CD4-positive, alpha-beta T cell treated with Interleukin-6 for 4 hours (primary cell): ENCODE measurements at regions not wholly inside any gene's neighbourhood (a gene's known extent, or its start where the extent isn't known, plus 50 kb on each side); places are given as distances from the start of the nearest gene placed in this dataset.
"Not testable (repeated sequence)": the region's sequence is repeated elsewhere in the genome, so short reads cannot be mapped to it uniquely, and the experiment has no call there.

Source experiments
- DNase-seq: peaks from one replicate; pipeline ENCODE4 v3.0.0-alpha.2; 2020; ENCODE audit warnings: mixed read lengths

DNA sequence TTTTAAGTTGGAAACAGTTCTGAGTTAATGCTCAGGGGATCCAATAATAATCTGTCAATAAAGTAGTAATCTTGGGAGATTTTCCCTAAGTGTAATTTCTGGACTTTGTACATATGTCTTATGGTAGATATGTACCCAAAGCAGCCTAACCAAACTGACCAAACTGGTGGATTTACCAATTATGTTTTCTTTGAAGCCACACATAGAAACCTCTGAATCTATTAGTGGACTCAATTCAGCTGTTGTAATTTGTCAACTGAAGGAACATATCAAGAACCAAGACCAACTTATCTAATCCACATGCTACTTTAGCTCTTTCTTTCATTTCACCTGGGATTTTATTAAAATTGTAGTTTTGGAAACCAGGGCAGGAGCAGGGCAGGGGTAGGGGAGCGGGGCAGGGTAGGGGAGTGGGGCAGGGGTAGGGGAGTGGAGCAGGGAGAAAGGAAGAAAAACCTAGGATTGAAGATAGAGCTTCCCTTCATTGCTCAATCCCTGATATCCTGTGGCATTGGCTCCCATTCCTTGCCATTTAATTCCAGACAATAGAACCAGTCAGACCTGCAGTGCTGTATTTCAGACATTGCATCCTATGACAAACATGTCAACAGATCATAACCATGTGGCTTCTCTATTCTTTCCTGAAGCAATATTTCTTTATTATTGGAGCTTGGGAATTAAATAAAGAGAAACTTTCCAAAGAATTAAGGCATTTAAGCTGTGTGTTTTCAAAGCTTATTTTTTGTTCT is 101.8 kb downstream of the NFKBIZ start:
- DNase-seq, result no peak

- DNase-seq, result no peak
These were observed 105.0 kb downstream of the NFKBIZ start for GRCh38 chr3:101954361-101954760.

DNA sequence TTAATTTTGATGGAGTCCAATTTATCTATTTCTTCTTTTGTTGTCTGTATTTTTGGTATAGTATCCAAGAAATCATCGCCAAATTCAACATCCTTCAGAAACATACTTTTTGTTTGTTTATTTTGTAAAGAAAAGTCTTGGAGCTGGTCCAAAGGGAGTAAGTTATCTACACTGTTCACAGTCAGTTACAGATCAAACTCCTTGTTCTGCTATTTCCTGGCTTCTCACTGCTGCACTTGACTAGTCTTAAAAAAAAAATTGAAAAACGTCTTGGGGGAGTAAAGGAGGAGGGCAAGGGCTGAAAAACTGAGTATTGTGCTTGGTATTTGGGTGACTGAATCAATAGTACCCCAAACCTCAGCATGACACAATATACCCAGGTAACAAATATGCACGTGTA is 105.6 kb downstream of the NFKBIZ start:
- DNase-seq, result no peak

GRCh38 chr3:101962055-101962454 is 112.7 kb downstream of the NFKBIZ start:
- no peak for DNase-seq

- DNase-seq, result peak; percentile 27
These were observed 114.6 kb downstream of the NFKBIZ start for GRCh38 chr3:101963902-101964362.

DNA sequence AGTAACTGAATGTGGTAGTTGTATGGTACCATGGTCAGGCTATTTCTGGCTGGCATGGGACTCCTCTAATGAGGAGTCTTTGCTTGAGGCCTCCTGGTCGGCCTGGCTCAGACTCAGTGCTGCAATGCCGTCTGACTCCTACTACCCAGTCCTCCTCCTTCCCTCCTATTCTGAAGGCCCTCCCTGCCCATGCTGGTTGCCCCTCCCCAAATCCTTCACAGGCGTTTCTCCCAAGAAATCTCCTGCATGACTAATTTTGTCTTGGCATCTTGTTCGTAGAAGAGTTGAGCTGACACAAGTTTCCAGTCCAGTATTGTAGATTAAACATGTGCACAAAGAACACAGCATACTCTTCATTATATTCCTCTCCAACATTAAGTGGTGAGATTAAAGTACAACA is 115.5 kb downstream of the NFKBIZ start:
- no peak for DNase-seq

GRCh38 chr3:101966226-101966625 is 116.9 kb downstream of the NFKBIZ start:
- DNase-seq, result no peak

DNA sequence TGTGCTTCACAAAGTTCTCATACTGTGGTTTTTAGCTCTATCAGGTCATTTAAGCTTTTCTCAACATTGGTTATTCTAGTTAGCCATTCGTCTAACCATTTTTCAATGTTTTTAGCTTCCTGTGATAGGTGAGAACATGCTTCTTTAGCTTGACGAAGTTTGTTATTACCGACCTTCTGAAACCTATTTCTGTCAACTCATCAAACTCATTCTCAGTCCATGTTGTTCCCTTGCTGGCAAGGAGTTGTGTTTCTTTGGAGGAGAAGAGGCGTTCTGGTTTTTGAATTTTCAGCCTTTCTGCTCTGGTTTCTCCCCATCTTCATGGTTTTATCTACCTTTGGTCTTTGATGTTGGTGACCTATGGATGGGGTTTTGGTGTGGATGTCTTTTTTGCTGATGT is 120.9 kb downstream of the NFKBIZ start:
- no peak for DNase-seq

GRCh38 chr3:101970905-101971304 is 121.6 kb downstream of the NFKBIZ start:
- no peak for DNase-seq

GRCh38 chr3:101972430-101973162 is 123.3 kb downstream of the NFKBIZ start:
- DNase-seq, result no peak

GRCh38 chr3:101973163-101973505 is 123.8 kb downstream of the NFKBIZ start:
- no peak for DNase-seq

GRCh38 chr3:101975415-101975814 is 126.1 kb downstream of the NFKBIZ start:
- DNase-seq, result not testable (repeated sequence)

- no peak for DNase-seq
These were observed 127.2 kb downstream of the NFKBIZ start for GRCh38 chr3:101976473-101976872.

- no peak for DNase-seq
These were observed 129.0 kb downstream of the NFKBIZ start for GRCh38 chr3:101978348-101978747.

GRCh38 chr3:101979033-101979432 is 129.7 kb downstream of the NFKBIZ start:
- DNase-seq, result no peak

DNA sequence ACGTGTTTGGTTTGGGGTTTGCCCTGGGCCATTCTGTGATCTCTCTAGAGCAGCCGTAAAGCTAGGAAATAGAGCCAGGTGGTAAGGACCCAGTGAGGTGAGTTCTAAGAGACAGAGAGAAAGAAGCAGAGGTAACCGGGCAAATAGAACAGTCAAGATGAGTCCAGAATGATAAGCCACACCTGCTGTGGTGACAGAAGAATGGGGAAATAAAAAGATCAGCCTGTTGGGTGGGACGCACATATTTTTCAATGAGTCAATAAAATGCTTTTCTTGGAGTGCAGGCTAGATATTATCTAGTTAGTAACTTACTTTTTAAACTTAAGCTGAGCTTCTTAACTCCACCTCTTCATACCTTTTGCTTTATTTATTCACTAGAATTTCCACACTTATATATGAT is 135.0 kb downstream of the NFKBIZ start:
- DNase-seq, result no peak

- no peak for DNase-seq
These were observed 139.3 kb downstream of the NFKBIZ start for GRCh38 chr3:101988596-101988995.

DNA sequence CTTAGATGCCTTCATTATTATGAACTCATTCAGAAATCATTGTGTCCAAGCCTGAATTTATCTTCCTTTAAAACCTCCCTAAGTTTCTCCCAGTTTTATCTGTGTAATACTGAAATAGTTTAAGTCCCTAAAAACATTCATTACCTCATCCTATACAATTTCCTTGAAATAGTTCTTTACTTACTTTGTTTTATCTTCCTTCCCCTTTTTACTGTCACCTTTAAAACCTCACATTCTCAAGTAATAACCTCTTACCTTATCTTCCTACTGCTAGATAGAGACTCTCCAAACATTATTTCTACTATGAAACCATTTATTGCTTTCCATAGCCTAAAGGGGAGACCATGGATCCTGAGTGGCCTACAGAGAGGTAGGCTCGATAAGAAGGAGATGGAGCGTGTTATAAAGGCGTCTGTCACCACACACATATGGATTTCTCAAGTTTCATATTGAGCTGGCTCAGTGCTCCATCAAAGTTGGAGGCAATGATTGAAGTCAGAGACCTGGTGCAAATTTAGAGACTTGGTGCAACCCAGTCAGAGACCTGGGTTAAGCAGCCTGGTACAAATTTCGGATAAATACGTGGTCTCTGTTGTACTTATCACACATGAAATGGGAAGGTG is 140.4 kb downstream of the NFKBIZ start:
- DNase-seq, result no peak

DNA sequence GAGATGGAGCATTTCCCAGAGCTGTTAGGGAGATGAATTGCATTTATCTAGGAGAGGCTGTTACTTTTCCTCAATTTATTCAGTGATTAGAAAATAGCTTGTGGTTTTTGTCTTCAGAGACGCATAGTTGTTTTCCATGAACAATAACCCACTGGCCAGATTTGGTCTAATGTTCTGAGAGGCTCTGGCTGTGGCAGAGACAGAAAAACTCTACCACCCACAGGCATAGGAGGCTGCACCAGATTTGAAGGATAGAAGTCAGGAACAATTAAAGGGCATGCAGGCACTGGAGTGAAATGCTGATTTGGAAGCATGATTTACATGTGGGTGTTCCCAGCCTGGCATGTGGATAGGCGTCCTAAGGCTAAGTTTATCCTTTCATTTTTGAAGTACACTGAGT is 143.5 kb downstream of the NFKBIZ start:
- DNase-seq, result no peak

DNA sequence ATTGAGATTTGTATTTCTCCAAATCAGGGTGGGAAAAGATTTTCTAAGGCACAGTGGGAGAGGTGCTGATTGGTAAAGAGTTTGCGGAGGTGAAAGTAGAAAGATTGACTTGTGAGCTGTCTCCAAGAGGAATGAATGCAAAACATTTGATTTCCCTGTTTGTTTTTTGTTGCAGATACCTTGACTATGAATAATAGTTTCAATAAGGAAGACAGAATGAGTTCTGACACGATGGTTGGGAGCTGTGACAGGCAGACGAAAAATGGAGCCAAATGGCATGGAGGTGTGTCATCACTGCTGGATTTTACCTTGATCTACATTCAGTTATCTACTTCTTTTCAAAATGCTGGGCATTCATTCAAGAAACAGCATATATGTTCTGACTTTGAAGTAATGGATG is 145.1 kb downstream of the NFKBIZ start:
- no peak for DNase-seq

- DNase-seq, result no peak
These were observed 146.2 kb downstream of the NFKBIZ start for GRCh38 chr3:101995371-101996046.

DNA sequence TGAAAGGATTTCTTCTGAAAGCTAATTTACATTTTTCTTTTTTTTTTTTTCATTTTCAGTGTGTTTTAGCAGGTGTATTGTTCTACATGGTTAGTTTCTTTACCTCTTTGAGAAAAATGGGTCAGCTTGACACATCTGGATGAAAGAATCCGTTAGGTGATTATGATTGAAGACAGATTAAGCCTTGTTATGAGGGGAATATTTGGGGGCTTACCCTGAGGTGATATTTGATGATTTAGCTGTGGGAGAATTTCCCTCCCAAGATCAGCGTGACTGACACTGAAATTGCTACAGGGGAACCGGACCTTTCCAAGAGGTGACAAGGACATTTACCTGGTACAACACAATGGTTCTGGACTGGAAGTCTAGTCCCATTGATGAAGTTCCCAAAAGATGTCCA is 147.5 kb downstream of the NFKBIZ start:
- DNase-seq, result no peak

DNA sequence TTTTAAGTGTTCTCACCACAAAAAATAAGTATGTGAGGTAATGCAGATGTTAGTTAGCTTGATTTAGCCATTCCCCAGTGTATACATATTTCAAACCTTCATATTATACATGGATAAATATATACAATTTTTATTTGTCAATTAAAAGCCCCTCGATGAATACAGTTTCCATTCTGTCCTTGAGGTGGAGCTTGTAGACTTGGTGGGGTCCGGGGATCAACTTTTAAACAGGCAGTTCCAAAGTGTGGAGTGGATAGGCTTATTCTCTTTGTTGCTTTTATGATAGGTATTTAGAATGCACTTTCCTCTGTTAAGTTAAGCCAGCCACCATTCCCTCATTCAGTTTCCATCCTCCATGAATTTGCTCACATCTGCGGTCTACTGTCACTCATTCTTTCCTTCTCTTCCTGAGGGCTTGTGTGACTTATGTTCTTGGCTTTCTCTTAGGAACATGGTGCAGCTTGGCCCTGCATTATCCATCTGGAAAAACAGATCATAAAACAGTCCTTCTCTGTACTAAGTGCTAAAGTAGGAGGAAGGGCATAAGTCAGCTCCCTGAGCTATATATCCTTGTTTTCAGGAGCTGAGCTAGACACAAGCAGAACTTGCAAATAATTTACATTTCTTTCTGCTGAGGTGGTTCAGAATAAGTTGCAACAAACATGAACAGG is 149.1 kb downstream of the NFKBIZ start:
- no peak for DNase-seq
